Endothelial cell of umbilical vein (primary cell): ENCODE measurements at regions not wholly inside any gene's neighbourhood (a gene's known extent, or its start where the extent isn't known, plus 50 kb on each side); places are given as distances from the start of the nearest gene placed in this dataset.
"Not testable (repeated sequence)": the region's sequence is repeated elsewhere in the genome, so short reads cannot be mapped to it uniquely, and the experiment has no call there.

ENCODE experiments used
- BruUV-seq: library from RNA; stranded (reverse); fragments of 400-500 nt; replicated peaks from 2 replicates; lab custom pipeline; 2021; lab: Mats Ljungman, UMichigan
- CTCF ChIA-PET: fragments of 300-600, 350-600 bp; sonication (Branson Sonifier 250); formaldehyde crosslinking; loops from one replicate; lab custom pipeline; 2021; ENCODE audit warnings: antibody characterized with exemption, inconsistent platforms; lab: Charles Lee
- POLR2A ChIA-PET: fragments of 300-600, 350-600 bp; sonication (Branson Sonifier 250); formaldehyde crosslinking; loops from one replicate; lab custom pipeline; 2021; ENCODE audit warnings: antibody characterized with exemption, inconsistent platforms; lab: Charles Lee
- DNase-seq: peaks from one replicate; pipeline ENCODE4 v3.0.0-alpha.2; 2011; ENCODE audit warnings: low read depth, low spot score
- FAIRE-seq: peaks from 2 replicates; lab custom pipeline; 2011; peaks lifted over from hg19 to GRCh38; lab: Jason Lieb, UNC
- H2AFZ ChIP-seq: 2 replicates; pipeline ENCODE4 v1.6.0; 2012; ENCODE audit warnings: low read depth, low read length, control low read depth, inconsistent platforms
- H3K27ac ChIP-seq: 2 replicates; pipeline ENCODE4 v1.5.1; 2011; ENCODE audit warnings: low read depth, mild to moderate bottlenecking, control low read depth, low read length, moderate library complexity; ENCODE audit not compliant: insufficient read depth
- H3K27me3 ChIP-seq, 2 experiments: 2 replicates each; pipeline versions ENCODE4 v1.6.0 to v1.6.1; 2011; ENCODE audit warnings: low read length in 2 of 2, mixed read lengths in 1 of 2; ENCODE audit not compliant: control insufficient read depth in 2 of 2, insufficient read depth in 2 of 2
- H3K36me3 ChIP-seq, 2 experiments: 2 replicates in 1 of 2; 3 replicates in 1 of 2; pipeline ENCODE4 v1.5.1; 2011; ENCODE audit warnings: low read length in 2 of 2, mild to moderate bottlenecking in 1 of 2, moderate library complexity in 1 of 2; ENCODE audit not compliant: control insufficient read depth in 2 of 2, insufficient read depth in 2 of 2; ENCODE audit errors: extremely low read depth in 1 of 2
- H3K4me1 ChIP-seq: 3 replicates; pipeline ENCODE4 v1.5.1; 2011; ENCODE audit warnings: mild to moderate bottlenecking, low read length; ENCODE audit not compliant: control insufficient read depth, insufficient read depth; ENCODE audit errors: extremely low read depth
- H3K4me2 ChIP-seq: 2 replicates; pipeline ENCODE4 v1.6.1; 2011; ENCODE audit warnings: low read length, control low read depth, mixed read lengths; ENCODE audit not compliant: insufficient read depth
- H3K4me3 ChIP-seq, 3 experiments: fragments of 200-600 bp in 1 of 3; sonication (generic), shearing (Covaris generic) in 1 of 3; replicated peaks in 1 of 3; 2 replicates each; pipeline ENCODE4 v1.5.1; 2011 to 2016; ENCODE audit warnings: control low read depth in 3 of 3, low read length in 3 of 3, mild to moderate bottlenecking in 2 of 3, inconsistent platforms in 1 of 3, low read depth in 1 of 3, moderate library complexity in 1 of 3; ENCODE audit not compliant: insufficient read depth in 1 of 3
- H3K79me2 ChIP-seq: 2 replicates; pipeline ENCODE4 v1.6.0; 2012; ENCODE audit warnings: low read length, inconsistent platforms; ENCODE audit not compliant: control insufficient read depth, insufficient read depth
- H3K9ac ChIP-seq: replicated peaks from 2 replicates; pipeline ENCODE3; 2011; ENCODE audit warnings: low read length, control low read depth; ENCODE audit not compliant: insufficient read depth; ENCODE audit errors: extremely low read depth
- H3K9me1 ChIP-seq: replicated peaks from 3 replicates; pipeline ENCODE4 v1.6.0; 2011; ENCODE audit warnings: mild to moderate bottlenecking, low read length; ENCODE audit not compliant: control insufficient read depth, insufficient read depth; ENCODE audit errors: extremely low read depth
- H3K9me3 ChIP-seq: replicated peaks from 2 replicates; pipeline ENCODE4 v1.5.1; 2012; ENCODE audit warnings: low read length, inconsistent platforms; ENCODE audit not compliant: control insufficient read depth, insufficient read depth
- H4K20me1 ChIP-seq: replicated peaks from 2 replicates; pipeline ENCODE3; 2011; ENCODE audit warnings: mild to moderate bottlenecking, low read length; ENCODE audit not compliant: control insufficient read depth, insufficient read depth; ENCODE audit errors: extremely low read depth
- CTCF ChIP-seq, 2 donors: IDR thresholded peaks; 1 replicate in 1 of 2; 2 replicates in 1 of 2; pipeline ENCODE4 v1.5.1; 2011; ENCODE audit warnings: low read length in 2 of 2, mild to moderate bottlenecking in 2 of 2, moderate library complexity in 2 of 2, control low read depth in 1 of 2, inconsistent platforms in 1 of 2, low read depth in 1 of 2; ENCODE audit not compliant: insufficient read depth in 1 of 2; ENCODE audit errors: extremely low read depth in 1 of 2
- POLR2AphosphoS5 ChIP-seq: IDR thresholded peaks from 2 replicates; pipeline ENCODE4 v1.6.1; 2012; ENCODE audit warnings: low read depth, mild to moderate bottlenecking, control low read depth, low read length, moderate library complexity; ENCODE audit not compliant: insufficient read depth
- dilution Hi-C: fragments of 300-500 bp; cut with MboI; formaldehyde crosslinking; loops from one replicate; pipeline ENCODE4 v1.15.0; 2019; ENCODE audit warnings: low sequenced_read_pairs; ENCODE audit not compliant: extremely low pct_ligation_motif_present
- intact Hi-C: fragments of 100-400 bp; cut with micrococcal nuclease; formaldehyde crosslinking; loops from one replicate; pipeline ENCODE4 v1.10.0; 2022

- H3K36me3 ChIP-seq, intact Hi-C loops, H3K27me3 ChIP-seq, H3K9ac ChIP-seq, BruUV-seq, H4K20me1 ChIP-seq, POLR2A ChIA-PET, CTCF ChIA-PET, dilution Hi-C loops, H3K4me1 ChIP-seq, H3K9me1 ChIP-seq, H2AFZ ChIP-seq, DNase-seq, H3K9me3 ChIP-seq, H3K4me3 ChIP-seq, H3K4me2 ChIP-seq, FAIRE-seq, H3K79me2 ChIP-seq, H3K27ac ChIP-seq: not testable (repeated sequence)
These were observed 885.8 kb upstream of the ATXN8OS start for GRCh38 chr13:69221633-69222498.

DNA sequence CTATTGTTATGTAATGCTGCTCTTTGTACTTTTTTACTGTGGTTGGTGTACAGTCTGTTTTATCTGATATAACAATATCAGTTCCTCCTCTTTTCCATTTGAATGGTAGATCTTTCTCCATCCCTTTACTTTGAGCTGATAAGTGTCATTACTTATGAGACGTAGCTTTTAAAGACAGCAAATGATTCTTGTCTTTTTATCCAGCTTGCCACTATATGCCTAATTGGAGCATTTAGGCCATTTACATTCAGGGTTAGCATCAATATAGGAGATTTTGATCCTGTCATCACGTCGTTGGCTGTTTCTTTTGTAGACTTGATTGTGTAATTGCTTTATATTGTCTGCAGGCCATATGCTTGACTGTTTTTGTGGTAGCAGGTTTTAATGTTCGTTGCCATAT is 894.2 kb upstream of the ATXN8OS start:
- Histone ChIP-seq H3K27me3 (no peaks in the 10 kb centered on the region), H3K4me1 (no peaks in the 10 kb centered on the region), H2AFZ (no peak overlapping the region), H3K27ac (no peak overlapping the region), H3K4me2 (no peak overlapping the region), H3K9me3 (no peaks in the 10 kb centered on the region), H3K9me1 (no peaks in the 10 kb centered on the region), H3K79me2 (no peaks in the 10 kb centered on the region), H4K20me1 (no peaks in the 10 kb centered on the region), H3K4me3 (no peak overlapping the region), H3K9ac (no peak overlapping the region), H3K36me3 (no peaks in the 10 kb centered on the region)
- TF ChIP-seq POLR2AphosphoS5 (no peak), CTCF (IDR thresholded peaks at IDR 0.05; ENCODE audit: extremely low read depth in 1 of 2, insufficient read depth in 1 of 2, low read depth in 1 of 2, low read length in 2 of 2) (no peak)
- dilution Hi-C loops, result no loop called here
- BruUV-seq, result no TSS peak
- no peak for DNase-seq
- CTCF ChIA-PET, result no interaction called here
- POLR2A ChIA-PET, result no interaction called here
- FAIRE-seq, result no peak
- intact Hi-C loops, result no loop called here
